Loucy (cell line): ENCODE measurements at regions not wholly inside any gene's neighbourhood (a gene's known extent, or its start where the extent isn't known, plus 50 kb on each side); places are given as distances from the start of the nearest gene placed in this dataset.
"Not testable (repeated sequence)": the region's sequence is repeated elsewhere in the genome, so short reads cannot be mapped to it uniquely, and the experiment has no call there.

ENCODE experiments used
- CTCF ChIP-seq: fragments of 200-600 bp; sonication (generic); conservative IDR thresholded peaks from 2 replicates; pipeline ENCODE4 v1.5.1; 2014; ENCODE audit warnings: mild to moderate bottlenecking, antibody characterized with exemption, low read length
- EZH2phosphoT487 ChIP-seq: fragments of 200-600 bp; IDR thresholded peaks from 2 replicates; pipeline ENCODE4 v1.6.1; 2018; ENCODE audit warnings: antibody characterized with exemption, mild to moderate bottlenecking, moderate library complexity, borderline replicate concordance

GRCh38 chr21:6533261-6533660, 3988.1 kb upstream of the TPTE start:
- not testable (repeated sequence) for TF ChIP-seq CTCF, EZH2phosphoT487
